LNCAP (cell line): ENCODE measurements at regions not wholly inside any gene's neighbourhood (a gene's known extent, or its start where the extent isn't known, plus 50 kb on each side); places are given as distances from the start of the nearest gene placed in this dataset.

ENCODE experiments used
- CTCF ChIP-seq: fragments of 450-650 bp; IDR thresholded peaks from 2 replicates; pipeline ENCODE4 v1.5.1; 2017; ENCODE audit warnings: mild to moderate bottlenecking

GRCh38 chr6:132063204-132063603, 112.0 kb upstream of the CCN2 start:
- TF ChIP-seq CTCF = no peak

- no peak for TF ChIP-seq CTCF
Observed at GRCh38 chr6:132062626-132063025, 111.5 kb upstream of the CCN2 start.

- TF ChIP-seq CTCF = no peak
Observed at GRCh38 chr6:132061381-132061780, 110.2 kb upstream of the CCN2 start.

GRCh38 chr6:132060591-132060990, 109.4 kb upstream of the CCN2 start:
- TF ChIP-seq CTCF = no peak

- TF ChIP-seq CTCF = no peak
Observed at GRCh38 chr6:132058975-132059374, 107.8 kb upstream of the CCN2 start.

- TF ChIP-seq CTCF = no peak
Observed at GRCh38 chr6:132054525-132054924, 103.4 kb upstream of the CCN2 start.

- no peak for TF ChIP-seq CTCF
Observed at GRCh38 chr6:132053511-132053910, 102.3 kb upstream of the CCN2 start.

GRCh38 chr6:132052096-132052495, 100.9 kb upstream of the CCN2 start:
- no peak for TF ChIP-seq CTCF
